GM21515 (cell line): ENCODE measurements at regions not wholly inside any gene's neighbourhood (a gene's known extent, or its start where the extent isn't known, plus 50 kb on each side); places are given as distances from the start of the nearest gene placed in this dataset.
"Not testable (repeated sequence)": the region's sequence is repeated elsewhere in the genome, so short reads cannot be mapped to it uniquely, and the experiment has no call there.

ENCODE experiments used
- ATAC-seq: cut with Tn5 transposase; IDR thresholded peaks from one replicate; pipeline ENCODE4 v1.9.1; 2021; ENCODE audit not compliant: unreplicated experiment

GRCh38 chr4:4116901-4117300, 109.8 kb downstream of the OTOP1 start:
- not testable (repeated sequence) for ATAC-seq

- ATAC-seq = not testable (repeated sequence)
Measured at GRCh38 chr4:4134368-4134767, 92.4 kb downstream of the OTOP1 start.

- not testable (repeated sequence) for ATAC-seq
Measured at GRCh38 chr4:4136621-4137020, 90.1 kb downstream of the OTOP1 start.
